Thyroid gland (tissue), 4 donors: ENCODE measurements at regions not wholly inside any gene's neighbourhood (a gene's known extent, or its start where the extent isn't known, plus 50 kb on each side); places are given as distances from the start of the nearest gene placed in this dataset.

Experiments used
- CTCF ChIP-seq, 6 experiments: fragments of 200-600 bp in 3 of 6; fragments of 450-650 bp in 3 of 6; sonication (generic) in 3 of 6; IDR thresholded peaks; one replicate each; pipeline ENCODE4 v1.5.1; 2016 to 2019; ENCODE audit warnings: antibody characterized with exemption in 6 of 6, mild to moderate bottlenecking in 2 of 6, inconsistent platforms in 1 of 6, moderate library complexity in 1 of 6
- POLR2A ChIP-seq, 2 donors: fragments of 450-650 bp; IDR thresholded peaks; one replicate each; pipeline ENCODE4 v1.6.1; 2017; ENCODE audit warnings: antibody characterized with exemption in 2 of 2, mild to moderate bottlenecking in 2 of 2, moderate library complexity in 1 of 2

- no peak for TF ChIP-seq POLR2A (IDR thresholded peaks at IDR 0.05)
- no peak for TF ChIP-seq CTCF (IDR thresholded peaks at IDR 0.05)
These were observed 193.2 kb upstream of the FOXD3 start for GRCh38 chr1:63129184-63129583.
